GM23248 (cell line): ENCODE measurements at regions not wholly inside any gene's neighbourhood (a gene's known extent, or its start where the extent isn't known, plus 50 kb on each side); places are given as distances from the start of the nearest gene placed in this dataset.

Experiments used
- EZH2 ChIP-seq: fragments of 200-600 bp; sonication (generic); IDR thresholded peaks from 2 replicates; pipeline ENCODE4 v1.6.1; 2018; ENCODE audit warnings: antibody characterized with exemption, mild to moderate bottlenecking; ENCODE audit not compliant: insufficient read depth, poor library complexity, severe bottlenecking
- EZH2phosphoT487 ChIP-seq: fragments of 200-600 bp; sonication (generic); IDR thresholded peaks from 2 replicates; pipeline ENCODE4 v1.6.1; 2018; ENCODE audit warnings: antibody characterized with exemption, moderate library complexity, mild to moderate bottlenecking, low read depth; ENCODE audit not compliant: insufficient read depth

DNA sequence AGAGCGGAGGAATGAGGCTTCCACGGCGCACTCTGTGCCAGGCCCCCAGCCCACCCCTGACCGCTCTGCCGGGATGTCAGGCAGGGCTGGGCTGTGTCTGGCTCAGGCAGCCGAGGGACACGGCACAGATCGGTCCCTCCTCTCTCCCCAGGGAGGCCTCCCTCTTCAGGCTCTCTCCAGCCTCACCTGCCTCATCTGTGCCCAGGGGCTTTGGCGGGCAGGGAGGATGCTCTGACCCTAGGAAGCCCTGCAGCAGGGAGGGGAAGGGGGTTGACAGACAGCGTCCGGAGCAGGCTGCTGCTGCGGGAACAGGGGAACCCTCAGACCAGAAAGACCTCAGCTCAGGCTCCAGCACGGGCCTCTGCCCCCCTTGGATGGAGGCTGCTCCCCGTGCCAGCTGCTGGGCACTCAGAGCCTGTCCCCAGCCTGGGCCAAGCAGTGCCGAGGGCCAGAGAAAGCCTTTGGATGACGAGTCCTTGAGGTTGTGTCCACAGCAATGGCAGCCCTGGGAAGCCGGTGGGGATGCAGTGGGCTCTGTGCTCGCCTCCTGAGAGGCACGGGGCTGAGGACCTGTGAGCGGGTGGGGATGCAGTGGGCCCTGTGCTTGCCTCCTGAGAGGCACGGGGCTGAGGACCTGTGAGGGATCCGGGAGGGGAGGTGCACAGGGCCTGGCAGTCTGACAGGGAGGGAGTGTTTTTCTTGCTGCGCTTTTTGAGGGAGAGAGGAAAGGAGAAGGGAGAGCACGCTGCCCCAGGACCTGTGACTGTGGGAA, 66.9 kb downstream of the FOXL3 start:
- TF ChIP-seq EZH2 (no peak), EZH2phosphoT487 (no peak)
